ENCODE measurements at regions not wholly inside any gene's neighbourhood (a gene's known extent, or its start where the extent isn't known, plus 50 kb on each side); places are given as distances from the start of the nearest gene placed in this dataset.

GRCh38 chr2:76579911-76580310, 869.2 kb upstream of the GCFC2 start:
- DNase-seq (ENCODE audit: low read depth in 3 of 3): no peak

- no peak for DNase-seq (ENCODE audit: low read depth in 3 of 3)
Observed at GRCh38 chr2:76572981-76573380, 862.3 kb upstream of the GCFC2 start.

- no peak for DNase-seq (ENCODE audit: low read depth in 3 of 3)
Observed at GRCh38 chr2:76569819-76570218, 859.1 kb upstream of the GCFC2 start.

- no peak for DNase-seq (ENCODE audit: low read depth in 3 of 3)
Observed at GRCh38 chr2:76567478-76567877, 856.8 kb upstream of the GCFC2 start.

- no peak for DNase-seq (ENCODE audit: low read depth in 3 of 3)
Observed at GRCh38 chr2:76564734-76565133, 854.0 kb upstream of the GCFC2 start.

GRCh38 chr2:76563730-76564129, 853.0 kb upstream of the GCFC2 start:
- DNase-seq (ENCODE audit: low read depth in 3 of 3): no peak

- no peak for DNase-seq (ENCODE audit: low read depth in 3 of 3)
Observed at GRCh38 chr2:76558157-76558556, 847.4 kb upstream of the GCFC2 start.

GRCh38 chr2:76556018-76556417, 845.3 kb upstream of the GCFC2 start:
- no peak for DNase-seq (ENCODE audit: low read depth in 3 of 3)

- DNase-seq (ENCODE audit: low read depth in 3 of 3): no peak
Observed at GRCh38 chr2:76546207-76546606, 835.5 kb upstream of the GCFC2 start.

GRCh38 chr2:76544901-76545300, 834.2 kb upstream of the GCFC2 start:
- DNase-seq (ENCODE audit: low read depth in 3 of 3): no peak

- DNase-seq (ENCODE audit: low read depth in 3 of 3): no peak
Observed at GRCh38 chr2:76517574-76517909, 806.8 kb upstream of the GCFC2 start.

GRCh38 chr2:76516861-76517573, 806.3 kb upstream of the GCFC2 start:
- DNase-seq (ENCODE audit: low read depth in 3 of 3): no peak

GRCh38 chr2:76512201-76512820, 801.6 kb upstream of the GCFC2 start:
- DNase-seq (ENCODE audit: low read depth in 3 of 3): no peak

GRCh38 chr2:76506538-76506937, 795.8 kb upstream of the GCFC2 start:
- no peak for DNase-seq (ENCODE audit: low read depth in 3 of 3)

GRCh38 chr2:76501641-76502040, 790.9 kb upstream of the GCFC2 start:
- no peak for DNase-seq (ENCODE audit: low read depth in 3 of 3)

GRCh38 chr2:76498360-76498759, 787.6 kb upstream of the GCFC2 start:
- DNase-seq (ENCODE audit: low read depth in 3 of 3): no peak

GRCh38 chr2:76491503-76491902, 780.8 kb upstream of the GCFC2 start:
- DNase-seq (ENCODE audit: low read depth in 3 of 3): no peak

- DNase-seq (ENCODE audit: low read depth in 3 of 3): no peak
Observed at GRCh38 chr2:76478266-76479035, 767.7 kb upstream of the GCFC2 start.

- no peak for DNase-seq (ENCODE audit: low read depth in 3 of 3)
Observed at GRCh38 chr2:76472946-76473345, 762.2 kb upstream of the GCFC2 start.

- no peak for DNase-seq (ENCODE audit: low read depth in 3 of 3)
Observed at GRCh38 chr2:76469066-76469465, 758.4 kb upstream of the GCFC2 start.

- no peak for DNase-seq (ENCODE audit: low read depth in 3 of 3)
Observed at GRCh38 chr2:76467326-76467725, 756.6 kb upstream of the GCFC2 start.

GRCh38 chr2:76464310-76464709, 753.6 kb upstream of the GCFC2 start:
- no peak for DNase-seq (ENCODE audit: low read depth in 3 of 3)

- no peak for DNase-seq (ENCODE audit: low read depth in 3 of 3)
Observed at GRCh38 chr2:76461431-76461830, 750.7 kb upstream of the GCFC2 start.

Data from stimulated activated CD4-positive, alpha-beta T cell treated with anti-CD3 and anti-CD28 coated beads, TNF-alpha, amount 100 ng/mL, for 24 hours (primary cell).